HEK293T (cell line): ENCODE measurements at regions not wholly inside any gene's neighbourhood (a gene's known extent, or its start where the extent isn't known, plus 50 kb on each side); places are given as distances from the start of the nearest gene placed in this dataset.

Experiments used
- CTCF ChIA-PET: fragments of 350-600 bp; formaldehyde crosslinking; extraction: SDS; loops from one replicate; lab custom pipeline; 2021; ENCODE audit warnings: antibody characterized with exemption, inconsistent platforms; lab: Yijun Ruan, JAX
- POLR2A ChIA-PET: fragments of 350-600 bp; formaldehyde crosslinking; extraction: SDS; loops from one replicate; lab custom pipeline; 2020; ENCODE audit warnings: antibody characterized with exemption, inconsistent platforms; lab: Yijun Ruan, JAX
- DNase-seq: peaks from one replicate; pipeline ENCODE4 v3.0.0; 2012; ENCODE audit warnings: mixed read lengths; ENCODE audit errors: extremely low spot score
- ARNT ChIP-seq: fragments of 450-650 bp; IDR thresholded peaks from 2 replicates; pipeline ENCODE4 v1.6.1; 2017; ENCODE audit warnings: mild to moderate bottlenecking
- BHLHE40 ChIP-seq: fragments of 450-650 bp; IDR thresholded peaks from 2 replicates; pipeline ENCODE4 v1.6.1; 2016; ENCODE audit warnings: mild to moderate bottlenecking, moderate library complexity, borderline replicate concordance
- CTBP1 ChIP-seq: fragments of 450-650 bp; IDR thresholded peaks from 2 replicates; pipeline ENCODE4 v1.6.1; 2016; ENCODE audit warnings: borderline replicate concordance
- ELF4 ChIP-seq: fragments of 450-650 bp; IDR thresholded peaks from 2 replicates; pipeline ENCODE4 v1.6.1; 2017; ENCODE audit warnings: antibody characterized with exemption
- FOXA1 ChIP-seq: fragments of 450-650 bp; IDR thresholded peaks from 2 replicates; pipeline ENCODE4 v1.6.1; 2016; ENCODE audit warnings: mild to moderate bottlenecking
- FOXK2 ChIP-seq: fragments of 450-650 bp; IDR thresholded peaks from 2 replicates; pipeline ENCODE4 v1.6.1; 2016; ENCODE audit warnings: mild to moderate bottlenecking
- FOXM1 ChIP-seq: fragments of 450-650 bp; IDR thresholded peaks from 2 replicates; pipeline ENCODE4 v1.6.1; 2017; ENCODE audit warnings: mild to moderate bottlenecking, borderline replicate concordance
- HDGF ChIP-seq: fragments of 450-650 bp; IDR thresholded peaks from 2 replicates; pipeline ENCODE4 v1.6.1; 2017; ENCODE audit warnings: antibody characterized with exemption, borderline replicate concordance
- L3MBTL2 ChIP-seq: fragments of 450-650 bp; conservative IDR thresholded peaks from 2 replicates; pipeline ENCODE4 v1.6.1; 2016; ENCODE audit warnings: mild to moderate bottlenecking
- LEF1 ChIP-seq: fragments of 450-650 bp; IDR thresholded peaks from 2 replicates; pipeline ENCODE4 v1.6.1; 2017; ENCODE audit warnings: mild to moderate bottlenecking, borderline replicate concordance
- NFRKB ChIP-seq: fragments of 450-650 bp; IDR thresholded peaks from 2 replicates; pipeline ENCODE4 v1.6.1; 2016; ENCODE audit warnings: mild to moderate bottlenecking, moderate library complexity
- SP1 ChIP-seq: fragments of 450-650 bp; IDR thresholded peaks from 2 replicates; pipeline ENCODE4 v1.6.1; 2017
- SUZ12 ChIP-seq: fragments of 450-650 bp; IDR thresholded peaks from 2 replicates; pipeline ENCODE4 v1.6.1; 2016; ENCODE audit warnings: mild to moderate bottlenecking
- TARDBP ChIP-seq: fragments of 450-650 bp; IDR thresholded peaks from 2 replicates; pipeline ENCODE4 v1.6.1; 2016
- ZNF384 ChIP-seq: fragments of 450-650 bp; IDR thresholded peaks from 2 replicates; pipeline ENCODE4 v1.6.1; 2016
- TF ChIP-seq, protein P1 (sequence below): fragments of 450-650 bp; IDR thresholded peaks from 2 replicates; pipeline ENCODE4 v1.6.1; 2016

DNA sequence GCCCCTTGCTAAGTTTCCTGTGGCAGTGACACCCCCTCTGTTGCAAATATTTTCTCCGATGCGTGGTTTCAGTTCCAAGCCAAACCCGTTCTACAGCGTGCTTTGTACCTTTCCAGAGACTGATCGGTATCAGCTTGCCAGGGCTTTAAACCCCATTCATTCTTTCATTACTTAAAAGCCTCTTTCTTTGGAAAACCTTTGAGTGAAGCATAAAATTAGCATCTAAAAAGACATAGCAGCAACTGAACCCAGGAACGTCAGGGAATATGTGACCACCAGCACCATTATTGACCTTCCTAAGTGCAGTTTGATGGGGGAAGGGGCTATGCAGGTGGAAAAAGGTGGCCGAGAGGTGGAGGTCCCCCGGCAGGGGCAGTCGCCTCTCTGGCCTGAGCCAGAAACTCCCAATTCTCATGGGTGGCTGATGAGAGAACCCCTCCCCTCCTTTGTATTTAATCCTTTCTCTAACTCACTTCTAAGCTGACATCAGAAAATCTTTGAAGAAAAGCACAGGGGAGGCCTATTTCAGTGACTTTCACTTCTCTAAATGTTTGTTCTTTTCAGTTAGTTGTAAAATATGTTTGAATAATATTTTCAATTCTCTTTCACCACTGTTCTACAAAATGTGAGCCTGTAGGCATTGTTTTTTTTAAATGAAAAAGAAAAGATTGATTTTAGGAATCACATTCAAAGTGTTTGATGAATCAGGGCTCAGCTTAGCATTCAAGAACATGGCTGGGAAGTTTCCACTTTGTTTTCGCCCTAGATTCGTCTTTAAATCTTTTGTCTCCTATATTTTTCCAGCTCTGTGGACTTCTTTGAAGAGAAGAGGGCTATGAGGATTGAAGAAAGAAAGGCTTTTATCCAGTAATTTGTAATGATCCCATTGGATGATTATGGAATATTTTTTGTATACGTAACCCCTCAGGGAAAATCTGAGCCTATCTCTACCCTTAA is 89.2 kb downstream of the RSPH3 start:
- DNase-seq: no peak
- CTCF ChIA-PET: no interaction called here
- no peak for TF ChIP-seq L3MBTL2
- TF ChIP-seq SP1: no peak
- TF ChIP-seq FOXA1: no peak
- no peak for TF ChIP-seq FOXM1
- TF ChIP-seq ARNT: no peak
- TF ChIP-seq SUZ12: no peak
- no peak for TF ChIP-seq ELF4
- no peak for TF ChIP-seq FOXK2
- TF ChIP-seq ZNF384: no peak
- TF ChIP-seq CTBP1: no peak
- no peak for TF ChIP-seq TARDBP
- TF ChIP-seq NFRKB: no peak
- TF ChIP-seq HDGF: no peak
- no peak for TF ChIP-seq LEF1
- POLR2A ChIA-PET: no interaction called here

DNA sequence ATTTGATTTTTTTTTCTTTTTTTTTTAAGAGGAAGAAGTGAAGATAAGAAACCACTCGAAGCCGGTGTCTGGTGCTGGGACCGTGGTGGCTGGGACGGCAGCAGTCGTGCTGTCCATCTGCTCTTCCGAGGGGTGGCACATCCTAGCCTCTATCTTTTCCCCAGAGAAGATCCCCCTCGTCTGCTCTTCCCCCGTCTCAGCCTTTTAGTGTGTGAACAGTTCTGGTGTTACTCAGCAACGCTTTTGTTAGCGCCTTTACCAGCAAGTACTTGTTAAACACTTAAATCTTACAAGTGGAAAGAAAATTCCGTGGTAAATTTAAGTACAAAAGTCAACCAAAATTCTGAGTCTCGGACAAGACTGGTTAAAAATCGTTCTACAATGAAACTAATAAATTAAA is 90.1 kb downstream of the RSPH3 start:
- CTCF ChIA-PET: no interaction called here
- TF ChIP-seq CTBP1: no peak
- TF ChIP-seq LEF1: no peak
- no peak for TF ChIP-seq BHLHE40
- TF ChIP-seq ELF4: no peak
- TF ChIP-seq FOXA1: no peak
- no peak for TF ChIP-seq FOXM1
- TF ChIP-seq NFRKB: no peak
- TF ChIP-seq TARDBP: no peak
- TF ChIP-seq L3MBTL2: no peak
- TF ChIP-seq ZNF384: no peak
- TF ChIP-seq, protein P1, sequence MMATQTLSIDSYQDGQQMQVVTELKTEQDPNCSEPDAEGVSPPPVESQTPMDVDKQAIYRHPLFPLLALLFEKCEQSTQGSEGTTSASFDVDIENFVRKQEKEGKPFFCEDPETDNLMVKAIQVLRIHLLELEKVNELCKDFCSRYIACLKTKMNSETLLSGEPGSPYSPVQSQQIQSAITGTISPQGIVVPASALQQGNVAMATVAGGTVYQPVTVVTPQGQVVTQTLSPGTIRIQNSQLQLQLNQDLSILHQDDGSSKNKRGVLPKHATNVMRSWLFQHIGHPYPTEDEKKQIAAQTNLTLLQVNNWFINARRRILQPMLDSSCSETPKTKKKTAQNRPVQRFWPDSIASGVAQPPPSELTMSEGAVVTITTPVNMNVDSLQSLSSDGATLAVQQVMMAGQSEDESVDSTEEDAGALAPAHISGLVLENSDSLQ: no peak
- no peak for TF ChIP-seq HDGF
- no peak for TF ChIP-seq SUZ12
- TF ChIP-seq SP1: no peak
- TF ChIP-seq ARNT: no peak
- no peak for TF ChIP-seq FOXK2
- DNase-seq: no peak
- POLR2A ChIA-PET: no interaction called here

DNA sequence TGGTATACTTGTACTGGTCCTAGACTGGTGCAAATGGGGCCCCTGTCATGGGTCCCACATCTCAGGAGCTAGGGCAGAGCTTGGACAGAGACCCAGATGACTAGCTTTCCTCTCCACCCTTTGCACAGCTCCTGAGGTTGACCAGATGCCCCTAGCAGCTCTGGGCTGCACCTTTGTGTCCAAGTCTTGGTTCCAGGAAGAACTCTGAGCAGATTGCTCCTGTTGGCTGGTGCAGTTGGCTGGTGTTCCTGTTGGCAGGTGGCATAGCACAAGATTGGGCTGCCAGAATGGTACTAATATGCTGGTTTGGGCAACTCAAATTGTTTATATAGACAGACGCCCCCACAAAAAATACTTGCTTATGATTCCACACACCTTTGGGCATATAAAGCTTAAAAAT is 89.4 kb upstream of the EZR start:
- POLR2A ChIA-PET: no interaction called here
- no peak for DNase-seq
- no peak for TF ChIP-seq ZNF384
- TF ChIP-seq L3MBTL2: no peak
- TF ChIP-seq, protein P1: no peak
- no peak for TF ChIP-seq NFRKB
- no peak for TF ChIP-seq FOXM1
- no peak for TF ChIP-seq ELF4
- TF ChIP-seq FOXK2: no peak
- no peak for TF ChIP-seq CTBP1
- TF ChIP-seq LEF1: no peak
- no peak for TF ChIP-seq SUZ12
- no peak for TF ChIP-seq SP1
- no peak for TF ChIP-seq BHLHE40
- CTCF ChIA-PET: no interaction called here

DNA sequence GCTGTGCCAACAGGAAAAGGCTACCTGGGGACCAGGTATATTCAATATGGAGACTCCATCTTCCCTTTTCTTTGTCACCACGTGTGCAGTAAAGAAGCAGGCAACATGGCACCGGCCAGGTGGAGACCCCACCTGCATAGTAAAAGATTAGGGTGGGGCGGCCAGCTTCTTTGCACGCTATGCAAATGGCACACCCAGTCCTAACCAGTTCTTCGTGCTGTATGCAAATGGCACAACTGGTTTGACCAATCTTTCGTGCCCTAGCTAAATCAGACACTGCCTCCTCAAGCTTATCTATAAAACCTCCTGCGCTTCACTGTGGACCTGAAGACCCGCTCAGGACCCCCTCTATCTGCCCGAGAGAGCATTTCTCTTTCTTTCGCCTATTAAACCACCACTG is 88.8 kb upstream of the EZR start:
- no peak for DNase-seq
- TF ChIP-seq NFRKB (no peak), ARNT (no peak), HDGF (no peak), FOXK2 (no peak), ZNF384 (no peak)
- POLR2A ChIA-PET: no interaction called here
- CTCF ChIA-PET: no interaction called here

DNA sequence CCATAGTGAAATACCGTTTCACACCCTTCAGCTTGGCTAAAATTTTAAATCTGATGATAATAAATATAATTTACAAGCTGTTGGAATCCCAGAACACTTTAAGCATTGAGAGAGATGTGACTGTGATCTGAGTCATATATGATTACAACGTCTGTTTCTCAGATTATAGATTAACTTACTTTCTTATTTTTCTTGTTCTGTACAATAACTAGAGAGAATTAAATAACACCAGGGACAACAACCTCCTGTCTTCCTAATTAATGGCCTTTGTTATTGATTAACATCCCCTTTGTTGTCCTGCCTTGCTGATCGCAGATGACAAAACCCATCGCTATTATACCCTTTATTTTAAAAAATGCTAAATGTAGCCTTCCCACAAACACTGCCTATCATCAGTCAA is 87.8 kb upstream of the EZR start:
- CTCF ChIA-PET: no interaction called here
- TF ChIP-seq SUZ12 (no peak), FOXM1 (no peak), TARDBP (no peak), SP1 (no peak), NFRKB (no peak), HDGF (no peak), ELF4 (no peak), CTBP1 (no peak), L3MBTL2 (no peak), FOXA1 (no peak), LEF1 (no peak), FOXK2 (no peak), ARNT (no peak)
- TF ChIP-seq, protein P1: no peak
- POLR2A ChIA-PET: no interaction called here
- no peak for DNase-seq

DNA sequence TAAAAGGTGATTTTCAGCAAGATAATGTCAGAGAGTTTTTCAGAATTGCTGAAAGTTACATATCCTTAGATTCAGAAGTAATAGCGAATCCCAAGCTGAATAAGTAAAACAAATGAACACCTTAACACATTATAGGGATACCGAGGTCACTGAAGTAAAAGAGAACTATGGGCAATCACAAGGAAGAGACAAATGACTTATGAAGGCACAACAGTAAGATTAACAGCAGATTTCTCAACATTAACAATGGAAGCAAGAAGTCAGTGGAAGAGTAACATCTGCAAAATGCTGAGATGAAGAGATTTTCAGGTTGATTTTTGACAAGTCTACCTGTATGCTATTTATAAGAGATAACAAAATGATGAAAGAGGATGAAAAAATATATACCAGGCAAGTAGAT is 86.1 kb upstream of the EZR start:
- CTCF ChIA-PET: no interaction called here
- POLR2A ChIA-PET: no interaction called here

More for the DNA sequence above, 86.1 kb upstream of the EZR start:
- DNase-seq: no peak
- TF ChIP-seq ELF4 (no peak), HDGF (no peak), FOXK2 (no peak), ARNT (no peak), TARDBP (no peak), FOXM1 (no peak)
- TF ChIP-seq, protein P1: no peak
